Trophoblast cell (in vitro differentiated cells and primary cell): ENCODE measurements at regions not wholly inside any gene's neighbourhood (a gene's known extent, or its start where the extent isn't known, plus 50 kb on each side); places are given as distances from the start of the nearest gene placed in this dataset.
A peak's percentile ranks its signal among the peaks of the same experiment; 100 is the strongest.

Source experiments
- DNase-seq, 2 donors: peaks; one replicate each; pipeline ENCODE4 v3.0.0-alpha.2; 2016
- H2AFZ ChIP-seq: 2 replicates; pipeline ENCODE4 v1.6.1; 2013; ENCODE audit warnings: low read length, moderate library complexity, mild to moderate bottlenecking; ENCODE audit not compliant: insufficient read depth, poor library complexity
- H2AK5ac ChIP-seq: 2 replicates; pipeline ENCODE4 v1.6.1; 2013; ENCODE audit warnings: mild to moderate bottlenecking, low read length
- H2BK120ac ChIP-seq: 2 replicates; pipeline ENCODE4 v1.6.1; 2013; ENCODE audit warnings: low read length, mild to moderate bottlenecking, moderate library complexity; ENCODE audit not compliant: insufficient read depth, poor library complexity
- H2BK12ac ChIP-seq: 2 replicates; pipeline ENCODE4 v1.6.1; 2013; ENCODE audit warnings: mild to moderate bottlenecking, low read length, moderate library complexity
- H2BK5ac ChIP-seq: 2 replicates; pipeline ENCODE4 v1.6.1; 2013; ENCODE audit warnings: low read length, low read depth, moderate library complexity, mild to moderate bottlenecking; ENCODE audit not compliant: poor library complexity
- H3K14ac ChIP-seq: 2 replicates; pipeline ENCODE4 v1.6.1; 2013; ENCODE audit warnings: mild to moderate bottlenecking, low read length
- H3K18ac ChIP-seq: 2 replicates; pipeline ENCODE4 v1.6.1; 2013; ENCODE audit warnings: mild to moderate bottlenecking, low read length
- H3K23ac ChIP-seq: 2 replicates; pipeline ENCODE4 v1.6.1; 2013; ENCODE audit warnings: low read length
- H3K27ac ChIP-seq: 2 replicates; pipeline ENCODE4 v1.5.1; 2013; ENCODE audit warnings: low read depth, mild to moderate bottlenecking, inconsistent platforms, low read length, moderate library complexity
- H3K27me3 ChIP-seq: 2 replicates; pipeline ENCODE4 v1.6.1; 2013; ENCODE audit warnings: inconsistent platforms, mild to moderate bottlenecking, low read length, moderate library complexity; ENCODE audit not compliant: insufficient read depth
- H3K36me3 ChIP-seq, 2 experiments: 1 replicate in 1 of 2; 2 replicates in 1 of 2; pipeline ENCODE4 v1.6.1; 2013; ENCODE audit warnings: low read length in 2 of 2, mild to moderate bottlenecking in 2 of 2, moderate library complexity in 1 of 2; ENCODE audit not compliant: insufficient read depth in 2 of 2, control insufficient read depth in 1 of 2
- H3K4ac ChIP-seq: 2 replicates; pipeline ENCODE4 v1.6.1; 2013; ENCODE audit warnings: low read depth, mild to moderate bottlenecking, low read length, moderate library complexity
- H3K4me1 ChIP-seq, 2 experiments: 1 replicate in 1 of 2; 2 replicates in 1 of 2; pipeline ENCODE4 v1.6.1; 2013; ENCODE audit warnings: low read length in 2 of 2, mild to moderate bottlenecking in 2 of 2, moderate library complexity in 1 of 2; ENCODE audit not compliant: insufficient read depth in 2 of 2, control insufficient read depth in 1 of 2
- H3K4me2 ChIP-seq: 2 replicates; pipeline ENCODE4 v1.6.1; 2013; ENCODE audit warnings: inconsistent platforms, mild to moderate bottlenecking, low read length, moderate library complexity
- H3K4me3 ChIP-seq: 2 replicates; pipeline ENCODE4 v1.5.1; 2013; ENCODE audit warnings: mild to moderate bottlenecking, low read depth, low read length, inconsistent platforms
- H3K79me1 ChIP-seq: one replicate; pipeline ENCODE4 v1.6.1; 2013; ENCODE audit warnings: low read length
- H3K79me2 ChIP-seq: 2 replicates; pipeline ENCODE4 v1.6.1; 2013; ENCODE audit warnings: low read length, mild to moderate bottlenecking; ENCODE audit not compliant: control insufficient read depth, insufficient read depth, poor library complexity
- H3K9ac ChIP-seq: 2 replicates; pipeline ENCODE4 v1.6.1; 2013; ENCODE audit warnings: mild to moderate bottlenecking, low read length
- H3K9me3 ChIP-seq: 2 replicates; pipeline ENCODE4 v1.6.1; 2013; ENCODE audit warnings: low read depth, mild to moderate bottlenecking, control low read depth, inconsistent platforms, low read length; ENCODE audit not compliant: insufficient read depth
- H4K12ac ChIP-seq: 2 replicates; pipeline ENCODE4 v1.6.1; 2013; ENCODE audit warnings: low read depth, mild to moderate bottlenecking, low read length, moderate library complexity
- H4K8ac ChIP-seq: 2 replicates; pipeline ENCODE4 v1.6.1; 2013; ENCODE audit warnings: low read depth, mild to moderate bottlenecking, low read length, moderate library complexity
- H4K91ac ChIP-seq: one replicate; pipeline ENCODE4 v1.6.1; 2013; ENCODE audit warnings: low read depth, mild to moderate bottlenecking, low read length, moderate library complexity
- WGBS: extraction: QIAGEN DNeasy Blood & Tissue Kit; methylation state at CpG from one replicate; pipeline ENCODE4 v1.1.7; 2013; ENCODE audit warnings: missing lambda C conversion rate; ENCODE audit not compliant: insufficient read length, insufficient coverage; ENCODE audit errors: extremely low coverage; 5-methylcytosine and 5-hydroxymethylcytosine counted together

GRCh38 chr2:187943772-187944369 is 347.8 kb upstream of the GULP1 start:
- Histone ChIP-seq H2BK12ac (no peak overlapping the region), H3K27ac (no peak overlapping the region), H2BK5ac (no peak overlapping the region), H3K4me2 (no peak overlapping the region), H3K36me3 (no peaks in the 10 kb centered on the region), H4K91ac (no peak overlapping the region), H3K23ac (no peak overlapping the region), H3K9ac (no peak overlapping the region), H3K79me1 (no peaks in the 10 kb centered on the region), H2AFZ (no peak overlapping the region), H3K4ac (no peak overlapping the region), H3K27me3 (no peaks in the 10 kb centered on the region), H3K18ac (no peak overlapping the region), H3K4me1 (no peaks in the 10 kb centered on the region), H3K79me2 (no peaks in the 10 kb centered on the region), H2BK120ac (no peak overlapping the region), H4K8ac (no peak overlapping the region), H3K9me3 (no peaks in the 10 kb centered on the region), H2AK5ac (no peak overlapping the region), H4K12ac (no peak overlapping the region), H3K14ac (no peak overlapping the region), H3K4me3 (no peak overlapping the region)
- WGBS, result no CpG with 5 or more reads among the region's 6 CpGs
- no peak for DNase-seq

DNA sequence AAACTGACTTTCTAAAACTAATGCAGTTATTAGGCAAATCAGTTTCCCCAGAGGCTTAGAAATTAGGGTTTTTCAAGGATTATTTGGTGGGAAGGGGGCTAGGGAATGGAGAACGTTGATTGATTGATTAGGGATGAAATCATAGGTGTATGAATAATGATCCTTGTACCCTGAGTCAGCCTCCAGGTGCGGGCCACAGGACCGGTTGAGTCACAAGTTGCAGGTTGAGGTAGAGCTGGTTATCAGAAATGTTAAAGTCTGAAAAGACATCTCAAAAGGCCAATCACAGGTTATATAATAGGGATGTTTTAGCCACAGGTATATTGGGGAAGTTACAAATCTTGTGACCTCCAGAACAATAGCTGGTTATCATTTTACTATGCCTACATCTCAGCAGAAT is 341.8 kb upstream of the GULP1 start:
- H2BK5ac ChIP-seq, result no peak overlapping the region
- H3K18ac ChIP-seq, result no peak overlapping the region
- H2AFZ ChIP-seq, result no peak overlapping the region
- H2BK120ac ChIP-seq, result no peak overlapping the region
- no peak overlapping the region for H2AK5ac ChIP-seq
- no peak overlapping the region for H4K8ac ChIP-seq
- H3K9ac ChIP-seq, result no peak overlapping the region
- H3K79me1 ChIP-seq, result no peaks in the 10 kb centered on the region
- no peaks in the 10 kb centered on the region for H3K27me3 ChIP-seq
- H4K12ac ChIP-seq, result no peak overlapping the region
- H3K4me2 ChIP-seq, result no peak overlapping the region
- 100% methylated on average over 1 of the region's 3 CpGs for WGBS
- H3K27ac ChIP-seq, result no peak overlapping the region
- H2BK12ac ChIP-seq, result no peak overlapping the region
- H3K79me2 ChIP-seq, result no peaks in the 10 kb centered on the region
- H3K14ac ChIP-seq, result no peak overlapping the region
- no peaks in the 10 kb centered on the region for H3K4me1 ChIP-seq
- H4K91ac ChIP-seq, result no peak overlapping the region
- H3K23ac ChIP-seq, result no peak overlapping the region
- H3K9me3 ChIP-seq, result peaks cover 7% of the 10 kb centered on the region
- no peak overlapping the region for H3K4me3 ChIP-seq
- DNase-seq, result no peak
- no peaks in the 10 kb centered on the region for H3K36me3 ChIP-seq
- no peak overlapping the region for H3K4ac ChIP-seq

- Histone ChIP-seq H3K79me1 (no peaks in the 10 kb centered on the region), H3K18ac (no peak overlapping the region), H4K8ac (no peak overlapping the region), H3K23ac (no peak overlapping the region), H3K4me1 (no peaks in the 10 kb centered on the region), H3K36me3 (no peaks in the 10 kb centered on the region), H3K79me2 (no peaks in the 10 kb centered on the region), H3K27me3 (no peaks in the 10 kb centered on the region), H4K12ac (no peak overlapping the region), H3K27ac (no peak overlapping the region), H2AFZ (no peak overlapping the region), H2BK5ac (no peak overlapping the region), H3K9me3 (peaks cover 7% of the 10 kb centered on the region), H3K4ac (no peak overlapping the region), H2AK5ac (no peak overlapping the region), H4K91ac (no peak overlapping the region), H3K4me2 (no peak overlapping the region), H2BK120ac (no peak overlapping the region), H3K14ac (no peak overlapping the region), H2BK12ac (no peak overlapping the region), H3K9ac (no peak overlapping the region), H3K4me3 (no peak overlapping the region)
- DNase-seq, result no peak
- WGBS, result no CpG with 5 or more reads among the region's 32 CpGs
Observed at GRCh38 chr2:187951470-187952218, 340.0 kb upstream of the GULP1 start.

- Histone ChIP-seq H2AK5ac (no peak overlapping the region), H2BK5ac (no peak overlapping the region), H3K27me3 (no peaks in the 10 kb centered on the region), H3K79me2 (no peaks in the 10 kb centered on the region), H3K4me1 (no peaks in the 10 kb centered on the region), H3K4ac (no peak overlapping the region), H3K14ac (no peak overlapping the region), H3K4me3 (no peak overlapping the region), H4K12ac (no peak overlapping the region), H4K8ac (no peak overlapping the region), H3K9ac (no peak overlapping the region), H4K91ac (no peak overlapping the region), H3K27ac (no peak overlapping the region), H3K79me1 (no peaks in the 10 kb centered on the region), H3K36me3 (no peaks in the 10 kb centered on the region), H3K18ac (no peak overlapping the region), H2BK12ac (no peak overlapping the region), H3K4me2 (no peak overlapping the region), H2BK120ac (no peak overlapping the region), H2AFZ (no peak overlapping the region), H3K23ac (no peak overlapping the region), H3K9me3 (no peaks in the 10 kb centered on the region)
- WGBS, result no CpG with 5 or more reads among the region's 2 CpGs
- peak; percentile 3 to 55 for DNase-seq
Observed at GRCh38 chr2:187956906-187957534, 334.7 kb upstream of the GULP1 start.
